HEK293 (cell line): ENCODE measurements at regions not wholly inside any gene's neighbourhood (a gene's known extent, or its start where the extent isn't known, plus 50 kb on each side); places are given as distances from the start of the nearest gene placed in this dataset.

ENCODE experiments used
- CTCF ChIA-PET: fragments of 350-600 bp; formaldehyde crosslinking; extraction: SDS; loops from one replicate; lab custom pipeline; 2021; ENCODE audit warnings: antibody characterized with exemption; lab: Yijun Ruan, JAX
- POLR2A ChIA-PET: fragments of 300-600 bp; formaldehyde crosslinking; extraction: SDS; loops from one replicate; lab custom pipeline; 2020; ENCODE audit warnings: antibody characterized with exemption, inconsistent platforms; lab: Yijun Ruan, JAX
- H3K27ac ChIP-seq: fragments of 200-500 bp; sonication (Bioruptor generic); 2 replicates; pipeline ENCODE4 v1.5.1; 2014; ENCODE audit warnings: low read depth, low read length, control low read depth, inconsistent platforms; ENCODE audit errors: extremely low read depth
- H3K36me3 ChIP-seq, 2 experiments: fragments of 200-500 bp in 1 of 2; sonication (Bioruptor generic) in 1 of 2; 1 replicate in 1 of 2; 2 replicates in 1 of 2; pipeline ENCODE4 v1.5.1; 2014 to 2017; ENCODE audit warnings: inconsistent platforms in 2 of 2, low read length in 2 of 2; ENCODE audit not compliant: control insufficient read depth in 2 of 2, insufficient read depth in 1 of 2
- H3K4me1 ChIP-seq: fragments of 200-500 bp; sonication (Bioruptor generic); 2 replicates; pipeline ENCODE4 v1.5.1; 2014; ENCODE audit warnings: mild to moderate bottlenecking, low read length, inconsistent platforms; ENCODE audit not compliant: control insufficient read depth, insufficient read depth
- H3K4me3 ChIP-seq: 2 replicates; pipeline ENCODE4 v1.5.1; 2011; ENCODE audit warnings: low read depth, mild to moderate bottlenecking, control low read depth, low read length, moderate library complexity
- H3K9me3 ChIP-seq: fragments of 200-500 bp; sonication (Bioruptor generic); 2 replicates; pipeline ENCODE4 v1.5.1; 2014; ENCODE audit warnings: low read depth, low read length, inconsistent platforms; ENCODE audit not compliant: control insufficient read depth, insufficient read depth
- AEBP2 ChIP-seq: fragments of 450-650 bp; formaldehyde crosslinking; IDR thresholded peaks from 2 replicates; pipeline ENCODE4 v1.5.1; 2016; ENCODE audit warnings: missing biosample characterization, missing genetic modification characterization, borderline replicate concordance
- CTCF ChIP-seq: fragments of 450-650 bp; formaldehyde crosslinking; IDR thresholded peaks from 2 replicates; pipeline ENCODE4 v1.5.1; 2016; ENCODE audit warnings: missing biosample characterization, missing genetic modification characterization
- GLI4 ChIP-seq: fragments of 450-650 bp; formaldehyde crosslinking; IDR thresholded peaks from 2 replicates; pipeline ENCODE4 v1.5.1; 2016; ENCODE audit warnings: missing biosample characterization, missing genetic modification characterization
- PRDM2 ChIP-seq: fragments of 450-650 bp; formaldehyde crosslinking; IDR thresholded peaks from 2 replicates; pipeline ENCODE4 v1.5.1; 2016; ENCODE audit warnings: missing biosample characterization, missing genetic modification characterization, borderline replicate concordance
- ZBTB48 ChIP-seq: fragments of 450-650 bp; formaldehyde crosslinking; IDR thresholded peaks from 2 replicates; pipeline ENCODE4 v1.5.1; 2016; ENCODE audit warnings: missing biosample characterization, missing genetic modification characterization
- ZFP3 ChIP-seq: fragments of 450-650 bp; formaldehyde crosslinking; IDR thresholded peaks from 2 replicates; pipeline ENCODE4 v1.5.1; 2016; ENCODE audit warnings: low read depth, missing biosample characterization, missing genetic modification characterization
- ZNF155 ChIP-seq: fragments of 450-650 bp; formaldehyde crosslinking; IDR thresholded peaks from 2 replicates; pipeline ENCODE4 v1.5.1; 2016; ENCODE audit warnings: missing biosample characterization, missing genetic modification characterization
- ZNF184 ChIP-seq: fragments of 450-650 bp; IDR thresholded peaks from 2 replicates; pipeline ENCODE4 v1.5.1; 2018; ENCODE audit warnings: missing biosample characterization, mild to moderate bottlenecking, missing genetic modification characterization
- ZNF202 ChIP-seq: fragments of 450-650 bp; formaldehyde crosslinking; IDR thresholded peaks from 2 replicates; pipeline ENCODE4 v1.5.1; 2016; ENCODE audit warnings: missing biosample characterization, missing genetic modification characterization, borderline replicate concordance
- ZNF26 ChIP-seq: fragments of 450-650 bp; formaldehyde crosslinking; IDR thresholded peaks from 2 replicates; pipeline ENCODE4 v1.5.1; 2016; ENCODE audit warnings: missing biosample characterization, missing genetic modification characterization
- ZNF341 ChIP-seq: fragments of 450-650 bp; formaldehyde crosslinking; IDR thresholded peaks from 2 replicates; pipeline ENCODE4; 2016; ENCODE audit warnings: low read depth, missing biosample characterization, missing genetic modification characterization
- ZNF416 ChIP-seq: fragments of 450-650 bp; formaldehyde crosslinking; IDR thresholded peaks from 2 replicates; pipeline ENCODE4 v1.5.1; 2016; ENCODE audit warnings: missing biosample characterization, missing genetic modification characterization
- ZNF585B ChIP-seq: fragments of 450-650 bp; formaldehyde crosslinking; IDR thresholded peaks from 2 replicates; pipeline ENCODE4 v1.5.1; 2016; ENCODE audit warnings: missing biosample characterization, missing genetic modification characterization
- ZNF596 ChIP-seq: fragments of 450-650 bp; IDR thresholded peaks from 2 replicates; pipeline ENCODE4 v1.5.0; 2018; ENCODE audit warnings: missing biosample characterization, mild to moderate bottlenecking, missing genetic modification characterization, moderate library complexity
- TF ChIP-seq, protein P1 (sequence below): sonication (generic); formaldehyde crosslinking; IDR thresholded peaks from 2 replicates; pipeline ENCODE4 v1.8.1; 2022; ENCODE audit warnings: mild to moderate bottlenecking, moderate library complexity, missing genetic modification reagents

- POLR2A ChIA-PET, result no interaction called here
- H3K36me3 ChIP-seq, result no peaks in the 10 kb centered on the region
- no peak for TF ChIP-seq ZNF26 (tag by site-specific recombination)
- TF ChIP-seq CTCF, result no peak
- TF ChIP-seq ZNF202 (tag by site-specific recombination), result no peak
- no peak for TF ChIP-seq ZNF585B (tag by site-specific recombination)
- TF ChIP-seq GLI4, result no peak
- TF ChIP-seq ZNF416 (tag by site-specific recombination), result no peak
- TF ChIP-seq, all 188 proteins: peak for 0
- CTCF ChIA-PET, result no interaction called here
- H3K4me3 ChIP-seq, result no peak overlapping the region
- H3K27ac ChIP-seq, result no peak overlapping the region
- no peaks in the 10 kb centered on the region for H3K9me3 ChIP-seq
- no peaks in the 10 kb centered on the region for H3K4me1 ChIP-seq
These were observed 491.3 kb downstream of the EDEM1 start for GRCh38 chr3:5678844-5679243.

DNA sequence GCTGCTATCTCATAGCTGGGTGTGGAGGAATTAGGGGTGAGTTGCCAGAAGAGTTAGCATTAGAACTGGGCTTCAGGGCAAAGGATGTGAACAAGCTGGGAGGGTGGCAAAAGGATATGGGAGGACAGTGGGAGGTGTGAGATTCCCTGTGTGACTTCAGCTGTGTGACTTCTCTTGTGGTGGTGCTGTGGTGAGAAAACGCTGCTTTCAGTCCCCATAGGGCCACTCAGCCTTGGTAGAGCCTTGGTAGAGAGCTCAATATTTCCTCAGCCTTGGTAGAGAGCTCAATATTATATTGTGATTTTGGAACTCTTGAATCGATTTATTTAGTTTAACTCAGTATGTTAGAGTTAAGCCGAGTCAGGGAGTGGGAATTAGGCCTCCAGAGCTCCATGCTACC, 499.7 kb downstream of the EDEM1 start:
- TF ChIP-seq ZNF155 (tag by site-specific recombination), result no peak
- TF ChIP-seq ZNF596, result no peak
- TF ChIP-seq AEBP2 (tag by site-specific recombination), result no peak
- TF ChIP-seq ZNF184, result no peak
- no peak for TF ChIP-seq ZNF341
- no peak for TF ChIP-seq ZFP3 (tag by site-specific recombination)
- no peak for TF ChIP-seq PRDM2 (tag by site-specific recombination)
- no peak for TF ChIP-seq ZBTB48 (tag by site-specific recombination)
- TF ChIP-seq, protein P1, sequence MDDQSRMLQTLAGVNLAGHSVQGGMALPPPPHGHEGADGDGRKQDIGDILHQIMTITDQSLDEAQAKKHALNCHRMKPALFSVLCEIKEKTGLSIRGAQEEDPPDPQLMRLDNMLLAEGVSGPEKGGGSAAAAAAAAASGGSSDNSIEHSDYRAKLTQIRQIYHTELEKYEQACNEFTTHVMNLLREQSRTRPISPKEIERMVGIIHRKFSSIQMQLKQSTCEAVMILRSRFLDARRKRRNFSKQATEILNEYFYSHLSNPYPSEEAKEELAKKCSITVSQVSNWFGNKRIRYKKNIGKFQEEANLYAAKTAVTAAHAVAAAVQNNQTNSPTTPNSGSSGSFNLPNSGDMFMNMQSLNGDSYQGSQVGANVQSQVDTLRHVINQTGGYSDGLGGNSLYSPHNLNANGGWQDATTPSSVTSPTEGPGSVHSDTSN (CRISPR knock-in tag), result no peak
- Histone ChIP-seq H3K4me1 (no peaks in the 10 kb centered on the region), H3K36me3 (no peaks in the 10 kb centered on the region), H3K4me3 (no peak overlapping the region), H3K27ac (no peak overlapping the region), H3K9me3 (no peaks in the 10 kb centered on the region)
- ChIA-PET CTCF (no interaction called here), POLR2A (no interaction called here)
